ENCODE measurements at regions not wholly inside any gene's neighbourhood (a gene's known extent, or its start where the extent isn't known, plus 50 kb on each side); places are given as distances from the start of the nearest gene placed in this dataset.

DNA sequence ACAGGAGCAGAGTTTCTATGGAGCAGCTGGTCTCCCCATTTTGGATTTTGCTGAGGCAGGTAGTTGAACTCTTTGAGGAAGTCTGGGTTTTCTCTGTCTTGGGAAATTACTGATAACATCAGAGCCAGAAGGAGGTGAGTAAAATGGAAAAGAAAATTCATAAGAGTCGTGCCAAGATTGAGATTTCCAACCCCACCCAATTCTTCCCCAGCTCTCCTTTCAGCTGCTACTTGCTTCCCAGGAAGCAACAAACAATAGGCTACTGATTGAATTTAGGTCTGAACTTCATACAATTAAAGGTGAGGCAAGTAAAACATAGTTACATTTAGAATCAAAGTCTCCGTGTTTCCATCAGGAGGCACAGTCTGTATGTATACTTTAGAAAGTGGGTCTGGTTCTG lies 54.6 kb upstream of the EOLA2 start:
- DNase-seq (ENCODE audit: low read depth in 4 of 4, low spot score in 3 of 4), result no peak

DNA sequence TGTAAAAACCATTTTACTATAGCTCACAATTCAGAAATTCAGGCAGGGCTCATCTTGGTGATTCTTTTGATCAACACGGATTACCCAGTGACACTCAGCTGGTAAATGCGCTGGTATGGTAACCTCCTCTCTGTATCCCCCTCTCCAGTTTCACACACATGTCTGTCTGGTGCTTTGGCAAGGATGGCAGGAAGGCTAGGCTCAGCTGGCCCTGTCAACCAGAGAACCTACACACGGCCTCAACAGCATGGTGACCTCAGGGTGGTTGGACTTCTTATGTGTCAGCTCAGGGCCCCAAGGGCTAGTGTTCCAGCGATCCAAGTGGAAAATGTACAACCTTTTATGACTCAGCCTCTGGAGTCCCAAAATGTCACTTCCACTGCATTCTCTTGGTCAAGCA lies 55.7 kb upstream of the EOLA2 start:
- DNase-seq (ENCODE audit: low read depth in 4 of 4, low spot score in 3 of 4), result no peak

DNA sequence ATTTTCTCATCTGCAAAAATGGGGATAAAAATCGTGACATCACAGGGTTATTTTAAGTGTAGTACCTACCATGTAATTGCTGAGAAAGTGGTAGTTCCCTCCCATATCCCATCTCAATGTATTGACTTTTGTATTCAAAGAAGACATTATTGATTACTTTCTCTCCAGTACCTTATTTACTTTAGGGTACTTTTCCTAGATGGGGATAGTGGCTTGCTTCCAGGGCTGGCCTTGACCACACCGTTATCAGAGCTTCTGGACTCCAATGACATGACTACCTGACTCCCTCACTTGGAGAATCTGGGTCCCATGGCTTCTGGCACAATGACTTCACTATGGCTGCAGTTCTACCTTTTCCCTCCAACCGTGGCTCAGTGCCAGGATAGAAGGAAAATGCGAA lies 58.2 kb upstream of the EOLA2 start:
- DNase-seq (ENCODE audit: low read depth in 4 of 4, low spot score in 3 of 4), result no peak

DNA sequence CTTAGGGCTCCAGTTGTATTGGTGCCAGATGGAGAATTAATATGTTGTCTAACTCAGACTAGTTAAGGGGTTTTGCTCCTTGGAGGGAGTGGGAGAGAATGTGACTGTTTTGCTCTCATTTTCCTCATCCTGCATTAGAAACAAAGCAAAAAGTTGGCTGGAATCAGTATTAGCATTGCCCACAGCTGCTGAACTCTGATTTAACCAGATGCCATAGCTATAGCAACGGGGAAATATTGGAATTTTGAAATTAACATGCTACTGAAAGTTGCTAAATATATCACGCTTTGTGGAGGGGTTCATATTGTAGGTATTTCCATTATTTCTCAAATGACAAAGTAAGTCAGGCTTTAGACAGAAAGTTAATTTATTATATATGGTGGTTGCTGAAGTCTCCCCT lies 66.7 kb upstream of the EOLA2 start:
- no peak for DNase-seq (ENCODE audit: low read depth in 4 of 4, low spot score in 3 of 4)

DNA sequence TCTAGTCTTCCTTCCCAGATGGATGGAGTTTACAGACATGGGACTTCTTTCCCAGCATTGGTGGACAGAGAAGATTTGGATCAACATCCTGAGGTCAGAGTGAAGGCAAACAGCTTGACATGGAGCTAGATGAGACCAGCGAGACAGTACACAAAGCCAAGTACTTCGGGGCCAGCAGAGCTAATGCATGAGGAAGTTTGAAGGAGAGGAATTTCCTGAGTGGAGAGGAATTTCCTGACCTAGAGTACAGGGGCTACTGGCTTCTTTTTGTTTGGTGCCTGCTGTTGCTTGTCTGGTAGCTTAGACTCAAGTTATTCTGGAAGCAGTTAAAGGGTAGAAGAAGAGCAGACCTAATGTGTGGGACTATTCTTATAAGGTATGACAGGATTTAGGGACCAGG lies 69.1 kb upstream of the EOLA2 start:
- peak in 1 of 4 donors; percentile 0 for DNase-seq (ENCODE audit: low read depth in 4 of 4, low spot score in 3 of 4)

DNA sequence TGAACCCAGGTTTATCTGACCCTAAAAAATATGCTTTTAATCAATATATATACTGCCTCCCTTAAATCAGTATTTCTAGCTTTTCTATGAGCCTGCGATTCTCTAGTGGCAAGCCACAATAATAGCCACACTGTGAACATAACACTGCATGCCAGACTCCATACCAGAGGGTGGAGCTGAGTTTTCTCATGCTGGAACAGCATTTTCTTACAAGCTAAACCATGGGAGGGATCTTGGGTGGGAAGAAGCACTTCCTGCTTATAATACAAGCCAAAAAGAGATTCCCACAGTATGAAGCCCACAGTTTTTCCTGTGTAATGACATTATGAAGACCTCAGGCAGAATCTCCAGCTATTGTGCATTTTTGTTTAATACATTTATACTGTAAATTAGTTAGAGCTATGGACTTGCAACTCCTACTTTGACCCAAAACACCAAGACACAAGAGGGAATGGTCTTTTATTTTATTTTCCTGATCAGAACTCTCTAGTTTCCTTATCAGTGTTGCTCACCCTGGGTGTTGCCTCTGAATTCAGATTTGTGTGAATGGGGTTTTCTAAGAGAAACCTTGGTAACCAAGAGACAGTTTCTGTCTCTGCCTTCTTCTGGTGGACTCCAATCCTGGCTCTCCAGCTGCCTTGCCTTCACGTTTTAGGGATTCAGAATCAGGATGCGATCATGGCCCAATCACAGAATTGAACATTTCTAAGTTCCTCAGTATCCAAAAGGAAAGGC lies 74.5 kb upstream of the EOLA2 start:
- DNase-seq (ENCODE audit: low read depth in 4 of 4, low spot score in 3 of 4), result no peak

DNA sequence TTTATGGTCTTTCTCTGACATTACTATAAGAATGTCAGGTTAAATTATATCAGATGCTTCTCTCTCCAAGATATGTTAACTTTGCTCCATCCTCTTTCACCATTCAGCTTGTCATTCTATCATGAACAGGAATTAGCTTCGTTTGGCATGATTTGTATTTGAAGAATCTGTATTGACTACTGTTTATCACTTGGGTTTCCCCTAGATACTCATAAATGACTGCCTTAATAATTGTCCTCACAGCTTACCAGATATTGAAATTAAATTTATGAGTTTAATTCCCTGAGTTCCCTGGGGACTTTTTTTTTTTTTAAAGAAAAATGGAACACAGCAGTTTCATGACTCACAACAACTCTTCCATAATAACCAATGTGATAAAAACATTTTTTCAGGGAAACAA lies 76.2 kb upstream of the EOLA2 start:
- no peak for DNase-seq (ENCODE audit: low read depth in 4 of 4, low spot score in 3 of 4)

DNA sequence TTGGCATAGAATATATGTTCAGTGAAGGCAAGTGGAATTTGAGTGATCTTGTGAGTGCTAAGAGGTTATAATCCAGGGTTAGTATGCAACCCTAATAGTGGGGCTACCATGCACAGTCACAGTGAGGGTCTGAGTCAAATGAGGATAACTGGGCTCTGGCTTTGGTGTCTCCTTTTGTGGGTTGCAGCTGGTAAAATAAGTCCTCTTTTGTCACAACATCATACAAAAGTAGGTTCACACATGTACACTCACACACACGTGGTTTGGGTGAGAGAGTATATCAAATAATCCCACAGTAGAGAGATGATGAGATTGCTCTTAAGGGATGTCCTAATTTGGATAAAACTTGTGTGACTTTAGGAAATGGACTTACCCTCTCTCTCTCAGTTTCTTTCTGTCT lies 79.6 kb upstream of the EOLA2 start:
- DNase-seq (ENCODE audit: low read depth in 4 of 4, low spot score in 3 of 4), result no peak

DNA sequence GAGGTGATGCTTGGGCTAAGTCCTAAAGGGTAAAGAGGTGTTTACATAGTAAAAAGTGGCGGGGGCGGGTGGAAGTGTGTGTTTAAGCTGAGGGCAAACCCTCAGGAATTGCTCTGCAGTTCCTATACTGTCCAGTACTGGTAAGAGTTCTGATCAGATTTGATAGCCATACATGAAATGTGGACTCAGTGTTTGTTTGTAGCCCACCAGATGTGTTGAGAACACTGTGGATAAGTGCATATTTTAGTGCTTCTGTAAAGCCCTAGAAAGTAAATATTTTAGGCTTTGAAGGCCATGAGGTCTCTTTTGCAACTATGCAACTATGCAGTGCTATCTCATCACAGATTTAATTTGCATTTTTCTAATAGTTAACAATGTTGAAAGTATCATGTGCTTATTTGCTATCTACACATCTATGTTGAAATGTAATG lies 80.7 kb upstream of the EOLA2 start:
- no peak for DNase-seq (ENCODE audit: low read depth in 4 of 4, low spot score in 3 of 4)

DNA sequence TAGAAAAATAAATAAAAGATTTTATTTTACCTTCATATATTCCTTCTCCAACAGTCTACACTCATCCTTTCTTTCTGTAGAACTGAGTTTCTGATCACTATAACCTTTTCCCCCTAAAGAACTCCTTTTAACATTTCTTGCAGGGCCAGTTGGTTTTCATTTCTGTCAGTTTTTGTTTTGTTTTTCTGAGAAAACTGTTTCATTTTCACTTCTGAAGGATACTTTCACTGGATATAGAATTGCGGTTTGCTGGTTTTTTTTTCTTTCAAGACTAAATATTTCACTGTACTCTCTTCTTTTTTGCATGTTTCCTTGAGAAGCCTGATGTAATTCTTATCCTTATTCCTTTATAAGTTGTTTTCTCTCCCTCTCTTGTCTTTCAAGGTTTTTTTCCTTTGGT lies 90.4 kb upstream of the EOLA2 start:
- no peak for DNase-seq (ENCODE audit: low read depth in 4 of 4, low spot score in 3 of 4)

DNA sequence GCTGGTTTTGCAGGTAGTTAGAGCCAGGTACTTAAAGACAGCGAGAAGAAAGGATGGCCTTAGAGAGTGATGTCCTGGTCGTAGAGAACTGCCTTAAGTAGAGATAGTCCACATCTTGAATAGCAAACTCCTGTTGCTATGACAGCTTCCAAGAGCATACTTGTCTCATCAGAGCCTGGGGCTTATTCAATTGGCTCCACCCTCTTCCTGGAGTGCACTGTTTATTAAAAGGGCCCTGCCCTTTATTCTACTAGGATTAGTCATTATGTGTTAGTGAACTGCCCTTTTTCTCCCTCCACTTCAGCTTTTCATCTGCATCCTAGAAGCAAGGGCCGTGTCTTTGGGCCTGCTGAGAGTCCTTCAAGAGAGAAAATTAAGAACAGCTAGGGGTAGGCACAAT lies 94.5 kb upstream of the EOLA2 start:
- DNase-seq (ENCODE audit: low read depth in 4 of 4, low spot score in 3 of 4), result no peak

DNA sequence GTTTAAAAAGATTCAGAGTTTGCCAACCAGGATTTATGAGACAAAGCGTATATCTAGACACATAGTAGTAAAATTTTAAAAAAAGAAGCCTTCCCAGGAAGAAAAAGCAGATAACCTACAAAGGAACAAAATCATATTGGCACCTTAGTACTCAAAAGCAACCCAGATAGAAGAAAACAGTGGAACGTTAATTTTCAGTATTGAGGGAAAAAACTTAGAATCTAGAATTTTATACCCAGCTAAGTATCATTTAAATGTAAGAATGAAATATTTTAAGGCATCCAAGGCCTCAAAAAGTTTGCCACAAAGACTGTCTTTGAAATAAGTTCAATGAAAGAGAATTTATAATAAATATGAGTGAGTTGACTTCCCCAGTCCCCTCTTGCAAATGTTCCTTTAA lies 96.5 kb upstream of the EOLA2 start:
- DNase-seq (ENCODE audit: low read depth in 4 of 4, low spot score in 3 of 4), result no peak

DNA sequence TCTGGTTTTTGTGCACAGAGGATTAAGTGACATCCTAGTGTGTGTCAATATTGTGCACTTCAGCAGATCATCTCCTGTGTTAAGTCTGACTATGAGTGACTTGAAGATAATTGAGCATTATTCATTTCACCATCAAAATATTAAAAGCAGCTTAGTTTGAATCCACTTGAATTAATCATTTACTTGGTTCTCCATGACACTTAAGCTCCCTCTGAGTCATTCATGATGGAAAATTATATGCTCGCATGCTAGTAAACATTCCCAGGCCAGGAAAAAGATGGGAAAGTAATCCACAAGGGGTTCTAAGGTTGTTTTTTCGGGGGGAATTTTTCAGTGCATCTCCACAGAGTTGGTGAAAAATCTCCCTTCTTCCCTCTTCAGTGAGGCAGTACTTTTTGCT lies 97.2 kb upstream of the EOLA2 start:
- no peak for DNase-seq (ENCODE audit: low read depth in 4 of 4, low spot score in 3 of 4)

DNA sequence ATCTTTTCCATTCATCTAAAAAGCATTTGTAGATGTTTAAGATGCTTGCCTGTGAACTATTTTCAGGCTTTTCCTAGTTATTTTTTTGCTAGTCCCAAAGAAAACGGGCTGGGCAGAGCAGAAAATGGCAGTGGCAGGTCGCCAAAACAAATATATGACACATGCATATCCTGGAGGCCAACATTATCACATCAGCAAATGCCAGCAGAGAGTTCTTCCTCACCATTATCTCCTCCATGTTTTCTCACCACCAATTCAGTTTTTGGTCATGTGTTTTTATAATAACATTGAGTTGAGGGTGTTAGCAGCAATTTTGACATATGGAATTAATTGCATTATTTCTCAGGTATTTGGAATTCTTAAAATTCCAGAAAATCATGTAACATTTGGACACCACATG lies 97.9 kb upstream of the EOLA2 start:
- DNase-seq (ENCODE audit: low read depth in 4 of 4, low spot score in 3 of 4), result no peak

DNA sequence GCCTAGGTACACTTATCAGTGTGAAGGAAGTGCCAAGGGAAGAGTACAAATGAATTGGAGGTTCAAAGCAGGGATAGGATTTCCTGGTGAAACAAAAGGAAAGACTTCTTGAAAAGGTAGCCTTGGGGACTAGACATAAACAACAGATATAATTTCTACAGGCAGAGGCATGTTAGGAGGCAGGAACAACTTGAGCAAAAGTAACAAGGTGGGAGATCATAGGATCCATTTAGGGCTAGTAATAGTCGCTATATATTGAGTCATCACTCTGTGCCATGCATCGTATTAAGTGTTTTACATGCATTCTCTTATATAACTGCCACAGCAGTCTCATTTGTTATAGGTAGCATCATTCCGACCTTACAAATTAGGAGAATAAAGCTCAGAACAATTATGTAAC lies 98.3 kb upstream of the EOLA2 start:
- DNase-seq (ENCODE audit: low read depth in 4 of 4, low spot score in 3 of 4), result no peak

DNA sequence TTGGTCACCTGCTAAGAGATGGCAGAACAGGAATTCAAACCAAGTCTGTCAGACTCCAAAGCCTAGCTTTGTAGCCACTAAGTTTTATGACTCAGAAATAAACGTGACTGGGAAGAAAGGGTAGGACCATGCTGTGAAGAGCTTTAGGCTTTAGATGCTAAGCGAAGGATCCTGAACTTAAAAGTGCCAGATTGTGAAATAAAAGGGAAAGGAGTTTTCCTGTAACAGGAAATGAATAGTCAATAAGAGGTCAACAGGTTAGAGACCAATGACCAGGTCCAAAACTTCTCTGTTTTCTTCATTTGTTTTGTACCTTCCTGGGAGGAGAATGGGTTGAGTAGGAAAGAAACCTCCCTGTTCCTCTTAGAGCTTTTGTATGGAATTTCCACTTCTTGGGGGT lies 98.8 kb upstream of the EOLA2 start:
- no peak for DNase-seq (ENCODE audit: low read depth in 4 of 4, low spot score in 3 of 4)

DNA sequence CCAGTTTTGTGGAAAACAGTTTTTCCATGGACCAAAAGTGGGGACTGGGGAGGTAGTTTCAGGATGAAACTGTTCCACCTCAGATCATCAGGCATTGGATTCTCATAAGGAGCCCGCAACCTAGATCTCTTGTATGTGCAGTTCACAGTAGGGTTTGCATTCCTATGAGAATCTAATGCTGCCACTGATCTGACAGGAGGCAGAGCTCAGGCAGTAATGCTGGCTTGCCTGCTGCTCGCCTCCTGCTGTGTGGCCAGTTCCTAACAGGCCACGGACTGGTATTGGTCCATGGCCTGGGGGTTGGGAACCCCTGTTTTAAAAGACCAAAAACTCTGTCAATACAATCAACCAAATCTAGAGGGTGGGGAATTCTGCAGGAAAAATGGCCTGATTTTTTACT lies 100.0 kb upstream of the EOLA2 start:
- DNase-seq (ENCODE audit: low read depth in 4 of 4, low spot score in 3 of 4), result no peak

DNA sequence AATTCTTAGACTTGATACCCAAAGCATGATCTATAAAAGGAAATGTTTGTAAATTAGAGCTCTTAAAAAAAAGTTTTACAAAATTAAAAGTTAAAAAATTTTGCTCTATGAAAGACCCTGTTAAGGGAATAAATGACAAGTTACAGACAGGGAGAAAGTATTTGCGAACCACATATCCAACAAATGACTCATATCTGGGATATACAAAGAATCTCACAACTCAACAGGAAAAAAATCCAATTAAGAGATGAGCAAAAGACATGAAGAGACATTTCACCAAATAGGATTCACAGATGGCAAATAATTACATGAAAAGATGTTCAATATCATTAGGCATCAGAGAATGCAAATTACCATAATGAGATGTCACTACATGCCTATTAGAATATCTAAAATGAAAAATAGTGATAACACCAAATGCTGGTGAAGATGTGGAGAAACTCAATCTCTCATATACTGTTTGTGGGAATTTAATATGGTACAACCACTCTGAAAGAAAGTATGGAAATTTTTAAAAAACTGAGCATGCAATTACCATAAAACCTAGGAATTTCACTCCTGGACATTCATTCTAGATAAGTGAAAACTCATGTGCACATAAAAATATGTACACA lies 100.8 kb upstream of the EOLA2 start:
- no peak for DNase-seq (ENCODE audit: low read depth in 4 of 4, low spot score in 3 of 4)

DNA sequence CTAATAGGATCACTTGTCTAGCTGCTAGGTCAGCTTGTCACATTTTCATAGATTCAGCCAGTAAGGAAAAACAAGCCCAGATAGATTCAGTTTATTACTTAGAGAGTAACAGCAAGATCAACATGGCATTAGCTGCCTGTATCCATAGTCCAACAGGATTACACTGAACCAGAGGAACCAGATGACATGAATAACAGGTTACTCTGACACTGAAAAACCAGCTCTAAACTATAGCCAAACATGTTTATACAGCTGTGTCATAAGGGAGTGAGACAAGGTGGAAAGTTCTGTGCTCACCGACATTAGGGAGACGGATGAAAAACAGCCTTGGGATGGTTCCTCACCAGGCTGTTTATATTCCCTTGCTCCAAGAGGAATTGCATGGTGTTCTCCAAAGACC lies 102.9 kb upstream of the EOLA2 start:
- DNase-seq (ENCODE audit: low read depth in 4 of 4, low spot score in 3 of 4), result no peak

DNA sequence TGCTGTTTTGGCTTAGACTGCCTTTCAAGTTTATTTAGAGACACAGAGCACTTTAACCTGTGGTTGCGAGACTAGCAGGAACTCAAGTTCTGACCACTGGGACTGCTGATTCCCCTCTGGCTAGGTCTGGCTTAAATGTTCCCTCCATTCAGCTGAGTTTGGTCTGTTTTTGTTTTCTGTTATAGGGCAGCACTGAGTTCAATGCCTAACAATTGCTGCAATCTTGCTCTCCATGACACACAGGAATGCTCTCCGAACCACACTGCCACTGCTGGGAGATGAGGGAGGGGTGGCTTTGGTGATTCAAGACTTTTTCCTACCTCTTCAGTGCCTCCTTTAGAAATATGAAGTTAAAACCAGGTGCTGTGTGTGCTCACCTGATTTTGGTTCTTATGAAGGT lies 106.3 kb upstream of the EOLA2 start:
- no peak for DNase-seq (ENCODE audit: low read depth in 4 of 4, low spot score in 3 of 4)

DNA sequence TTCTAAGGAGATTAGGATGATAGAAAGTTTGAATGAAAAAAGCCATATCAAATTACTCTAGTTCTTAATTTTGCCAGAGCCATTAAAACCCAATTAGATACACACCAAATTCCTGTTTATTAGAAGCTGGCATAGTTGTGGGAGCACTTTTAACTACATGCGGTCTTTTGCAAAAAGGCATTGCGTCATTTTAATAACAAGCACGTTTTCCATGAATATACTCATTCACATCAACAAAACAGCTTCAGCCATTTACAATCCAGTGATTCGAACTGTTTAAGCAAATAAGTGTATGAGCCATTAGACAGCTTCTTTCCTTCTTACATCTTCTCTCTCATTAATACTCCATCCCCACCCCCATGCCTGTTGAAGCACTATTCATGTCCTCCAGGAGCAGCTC lies 109.5 kb upstream of the EOLA2 start:
- no peak for DNase-seq (ENCODE audit: low read depth in 4 of 4, low spot score in 3 of 4)

DNA sequence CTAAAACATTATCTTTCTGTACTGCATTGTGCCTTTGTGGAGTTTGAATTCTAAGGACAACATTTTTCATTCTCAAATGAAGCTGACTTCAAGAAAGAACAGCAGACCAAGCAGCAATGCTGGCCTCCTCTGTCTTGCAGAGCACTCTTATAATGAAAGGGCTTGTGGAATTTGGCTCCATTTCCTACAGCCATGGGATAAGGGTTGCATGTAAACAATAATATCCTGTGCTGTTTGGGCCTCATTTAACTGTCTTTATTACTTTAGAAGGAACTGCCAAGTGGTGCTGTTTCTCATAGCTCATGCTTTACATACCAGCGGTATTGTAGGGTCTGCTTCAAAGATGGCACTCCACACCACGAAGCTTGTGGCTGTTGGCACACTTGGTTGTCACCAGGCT lies 111.4 kb upstream of the EOLA2 start:
- DNase-seq (ENCODE audit: low read depth in 4 of 4, low spot score in 3 of 4), result peak in 2 of 4 donors; percentile 11 to 14

DNA sequence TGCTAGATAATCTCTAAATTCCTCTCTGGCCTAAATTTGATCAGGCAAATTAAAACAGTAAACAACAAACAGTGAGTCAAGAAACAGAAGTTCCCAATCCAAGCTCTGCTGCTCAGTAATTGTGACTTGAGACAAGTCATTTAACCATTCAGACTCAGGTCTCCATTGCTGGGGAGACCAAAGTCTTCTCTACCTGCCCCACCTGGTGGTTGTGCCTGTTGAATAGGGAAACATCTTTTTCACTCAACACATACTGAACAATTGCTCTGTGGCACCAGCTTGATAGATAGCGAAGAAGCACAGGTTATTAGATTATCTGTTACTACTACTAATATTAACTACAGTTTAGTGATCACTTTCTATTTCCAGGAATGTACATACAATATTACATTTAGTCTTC lies 112.1 kb upstream of the EOLA2 start:
- no peak for DNase-seq (ENCODE audit: low read depth in 4 of 4, low spot score in 3 of 4)

All from left renal pelvis (tissue), 4 donors.